ENCODE measurements at regions not wholly inside any gene's neighbourhood (a gene's known extent, or its start where the extent isn't known, plus 50 kb on each side); places are given as distances from the start of the nearest gene placed in this dataset.

- TF ChIP-seq, protein P1, sequence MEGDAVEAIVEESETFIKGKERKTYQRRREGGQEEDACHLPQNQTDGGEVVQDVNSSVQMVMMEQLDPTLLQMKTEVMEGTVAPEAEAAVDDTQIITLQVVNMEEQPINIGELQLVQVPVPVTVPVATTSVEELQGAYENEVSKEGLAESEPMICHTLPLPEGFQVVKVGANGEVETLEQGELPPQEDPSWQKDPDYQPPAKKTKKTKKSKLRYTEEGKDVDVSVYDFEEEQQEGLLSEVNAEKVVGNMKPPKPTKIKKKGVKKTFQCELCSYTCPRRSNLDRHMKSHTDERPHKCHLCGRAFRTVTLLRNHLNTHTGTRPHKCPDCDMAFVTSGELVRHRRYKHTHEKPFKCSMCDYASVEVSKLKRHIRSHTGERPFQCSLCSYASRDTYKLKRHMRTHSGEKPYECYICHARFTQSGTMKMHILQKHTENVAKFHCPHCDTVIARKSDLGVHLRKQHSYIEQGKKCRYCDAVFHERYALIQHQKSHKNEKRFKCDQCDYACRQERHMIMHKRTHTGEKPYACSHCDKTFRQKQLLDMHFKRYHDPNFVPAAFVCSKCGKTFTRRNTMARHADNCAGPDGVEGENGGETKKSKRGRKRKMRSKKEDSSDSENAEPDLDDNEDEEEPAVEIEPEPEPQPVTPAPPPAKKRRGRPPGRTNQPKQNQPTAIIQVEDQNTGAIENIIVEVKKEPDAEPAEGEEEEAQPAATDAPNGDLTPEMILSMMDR (IDR thresholded peaks at IDR 0.05): no peak
- TF ChIP-seq RCOR1 (IDR thresholded peaks at IDR 0.05; ENCODE audit: low read length): no peak
- TF ChIP-seq, protein P2, sequence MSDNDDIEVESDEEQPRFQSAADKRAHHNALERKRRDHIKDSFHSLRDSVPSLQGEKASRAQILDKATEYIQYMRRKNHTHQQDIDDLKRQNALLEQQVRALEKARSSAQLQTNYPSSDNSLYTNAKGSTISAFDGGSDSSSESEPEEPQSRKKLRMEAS (IDR thresholded peaks at IDR 0.05; ENCODE audit: low read depth): no peak
- TF ChIP-seq FOXM1 (IDR thresholded peaks at IDR 0.05; ENCODE audit: low read depth): no peak
- no peak for TF ChIP-seq MXI1 (IDR thresholded peaks at IDR 0.05; ENCODE audit: low read depth, low read length)
- TF ChIP-seq POLR2AphosphoS5 (IDR thresholded peaks at IDR 0.05; ENCODE audit: low read depth, low read length): no peak
- TF ChIP-seq USF1 (IDR thresholded peaks at IDR 0.05; ENCODE audit: borderline replicate concordance, low read depth): no peak
- no peak for TF ChIP-seq FOXJ3 (CRISPR knock-in tag; IDR thresholded peaks at IDR 0.05)
- TF ChIP-seq, protein P3, sequence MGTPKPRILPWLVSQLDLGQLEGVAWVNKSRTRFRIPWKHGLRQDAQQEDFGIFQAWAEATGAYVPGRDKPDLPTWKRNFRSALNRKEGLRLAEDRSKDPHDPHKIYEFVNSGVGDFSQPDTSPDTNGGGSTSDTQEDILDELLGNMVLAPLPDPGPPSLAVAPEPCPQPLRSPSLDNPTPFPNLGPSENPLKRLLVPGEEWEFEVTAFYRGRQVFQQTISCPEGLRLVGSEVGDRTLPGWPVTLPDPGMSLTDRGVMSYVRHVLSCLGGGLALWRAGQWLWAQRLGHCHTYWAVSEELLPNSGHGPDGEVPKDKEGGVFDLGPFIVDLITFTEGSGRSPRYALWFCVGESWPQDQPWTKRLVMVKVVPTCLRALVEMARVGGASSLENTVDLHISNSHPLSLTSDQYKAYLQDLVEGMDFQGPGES (IDR thresholded peaks at IDR 0.05; ENCODE audit: low read depth, low read length): no peak
Observed at GRCh38 chr4:108429662-108430061, 190.7 kb upstream of the RPL34 start (continued).

DNA sequence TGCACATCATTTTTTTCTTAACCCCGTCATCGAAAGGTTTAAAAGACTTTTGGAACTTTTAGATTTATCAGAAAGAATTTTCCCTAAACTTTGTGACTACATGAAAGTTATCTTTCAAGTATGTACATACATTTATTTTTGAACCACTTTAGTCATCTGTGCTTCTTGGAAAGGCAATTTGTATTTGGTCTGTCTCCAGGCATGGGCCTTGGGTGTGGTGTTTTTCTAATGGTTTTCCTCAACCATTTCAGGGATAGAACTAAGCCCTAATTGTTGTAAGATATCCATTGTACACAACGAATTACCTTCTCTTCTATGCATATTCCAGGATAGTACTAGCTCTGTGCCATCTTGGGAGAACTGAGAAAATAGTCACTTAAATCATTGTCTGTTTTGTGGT, 191.5 kb upstream of the RPL34 start:
- ChIA-PET CTCF (no interaction called here), POLR2A (no interaction called here)
- H4K20me1 ChIP-seq (ENCODE audit: insufficient read depth): no peaks in the 10 kb centered on the region
- H3K9me2 ChIP-seq: no peaks in the 10 kb centered on the region
- H3K4me2 ChIP-seq: no peak overlapping the region
- no peaks in the 10 kb centered on the region for H3K36me3 ChIP-seq (replicated peaks in 1 of 2; ENCODE audit: control insufficient read depth in 1 of 2, insufficient read depth in 2 of 2, low read length in 1 of 2)
- WGBS (ENCODE audit: low lambda C conversion rate): 40% methylated on average over 3 of the region's 3 CpGs
- H3K79me2 ChIP-seq (ENCODE audit: insufficient read depth): no peaks in the 10 kb centered on the region
- no peaks in the 10 kb centered on the region for H3K9me3 ChIP-seq
- no peak overlapping the region for H3K4me3 ChIP-seq (ENCODE audit: low read depth in 2 of 2, low read length in 1 of 2)
- no peak for TF ChIP-seq FOXM1 (IDR thresholded peaks at IDR 0.05; ENCODE audit: low read depth)
- TF ChIP-seq SIN3A (IDR thresholded peaks at IDR 0.05; ENCODE audit: borderline replicate concordance, low read depth, low read length): no peak
- no peak for TF ChIP-seq TCF12 (IDR thresholded peaks at IDR 0.05)
- TF ChIP-seq NRF1 (IDR thresholded peaks at IDR 0.05; ENCODE audit: low read depth, low read length): no peak
- no peak for TF ChIP-seq USF1 (IDR thresholded peaks at IDR 0.05; ENCODE audit: borderline replicate concordance, low read depth)
- TF ChIP-seq, protein P2 (IDR thresholded peaks at IDR 0.05; ENCODE audit: low read depth): no peak
- no peak for TF ChIP-seq RXRA (IDR thresholded peaks at IDR 0.05; ENCODE audit: borderline replicate concordance, low read depth)
- no peak for TF ChIP-seq RFX5 (IDR thresholded peaks at IDR 0.05; ENCODE audit: low read length)
- TF ChIP-seq, protein P1 (IDR thresholded peaks at IDR 0.05): no peak
- TF ChIP-seq SMC3 (IDR thresholded peaks at IDR 0.05; ENCODE audit: low read depth, low read length): no peak
- TF ChIP-seq POLR2AphosphoS5 (IDR thresholded peaks at IDR 0.05; ENCODE audit: low read depth, low read length): no peak
- TF ChIP-seq CHD2 (IDR thresholded peaks at IDR 0.05; ENCODE audit: low read length, partially characterized antibody): no peak
- no peak for TF ChIP-seq MEF2A (IDR thresholded peaks at IDR 0.05; ENCODE audit: borderline replicate concordance, low read depth)
- TF ChIP-seq RCOR1 (IDR thresholded peaks at IDR 0.05; ENCODE audit: low read length): no peak
- no peak for TF ChIP-seq YY1 (IDR thresholded peaks at IDR 0.05; ENCODE audit: low read depth)
- no peak for DNase-seq
- no peak overlapping the region for H3K9ac ChIP-seq
- H3K27ac ChIP-seq (ENCODE audit: low read depth in 2 of 2, low read length in 1 of 2): no peak overlapping the region
- no peak overlapping the region for H2AFZ ChIP-seq (ENCODE audit: low read depth)
- no peaks in the 10 kb centered on the region for H3K4me1 ChIP-seq (ENCODE audit: control insufficient read depth in 1 of 2, insufficient read depth in 2 of 2, low read depth in 1 of 2, low read length in 1 of 2)
- peaks cover 11% of the 10 kb centered on the region for H3F3A ChIP-seq (replicated peaks; ENCODE audit: insufficient read depth)
- H3K27me3 ChIP-seq (ENCODE audit: insufficient read depth): no peaks in the 10 kb centered on the region
